K562 (cell line): ENCODE measurements at regions not wholly inside any gene's neighbourhood (a gene's known extent, or its start where the extent isn't known, plus 50 kb on each side); places are given as distances from the start of the nearest gene placed in this dataset.

Source experiments
- ATAC-seq: fragments of 200-7000 bp; cut with Tn5 transposase; 3 replicates; pipeline ENCODE4 v1.9.1; 2020; ENCODE audit warnings: moderate library complexity
- BruUV-seq: library from RNA; stranded (reverse); fragments of 400-500 nt; replicated peaks from 2 replicates; lab custom pipeline; 2021; lab: Mats Ljungman, UMichigan
- CTCF ChIA-PET: fragments of 300-600 bp; formaldehyde crosslinking; extraction: SDS; loops from one replicate; lab custom pipeline; 2021; ENCODE audit warnings: low intra/inter-chr PET ratio; lab: Yijun Ruan, JAX
- POLR2A ChIA-PET: fragments of 300-600, 350-650 bp; sonication (Branson Sonifier 250); formaldehyde crosslinking; extraction: SDS; loops from one replicate; lab custom pipeline; 2021; ENCODE audit warnings: antibody characterized with exemption, inconsistent platforms; lab: Yijun Ruan, JAX
- DNase-seq, 4 experiments: peaks; one replicate each; pipeline versions ENCODE4 v3.0.0 to v3.0.0-alpha.2; 2011 to 2018; ENCODE audit warnings: low spot score in 3 of 4, mixed read lengths in 3 of 4; ENCODE audit errors: extremely low read depth in 1 of 4
- FAIRE-seq: peaks from 2 replicates; lab custom pipeline; 2011; peaks lifted over from hg19 to GRCh38; lab: Jason Lieb, UNC
- H2AFZ ChIP-seq: 2 replicates; pipeline ENCODE4 v1.6.0; 2011; ENCODE audit warnings: low read depth, low read length, control low read depth, inconsistent platforms
- H3K27ac ChIP-seq: fragments of 200-600 bp; 3 replicates; pipeline ENCODE4 v1.8.0; 2011; ENCODE audit warnings: low read depth, mild to moderate bottlenecking, control low read depth, inconsistent platforms, low read length, moderate library complexity, mixed read lengths; ENCODE audit errors: extremely low read depth
- H3K27me3 ChIP-seq, 2 experiments: fragments of 300-600 bp in 1 of 2; 2 replicates in 1 of 2; 3 replicates in 1 of 2; pipeline versions ENCODE4 v1.6.0 to v1.8.0; 2011; ENCODE audit warnings: inconsistent platforms in 2 of 2, low read length in 2 of 2, mild to moderate bottlenecking in 1 of 2, mixed read lengths in 1 of 2, moderate library complexity in 1 of 2; ENCODE audit not compliant: control insufficient read depth in 2 of 2, insufficient read depth in 2 of 2
- H3K36me3 ChIP-seq: fragments of 300-600 bp; 3 replicates; pipeline ENCODE4 v1.8.0; 2011; ENCODE audit warnings: mild to moderate bottlenecking, low read length, inconsistent platforms; ENCODE audit not compliant: control insufficient read depth, insufficient read depth
- H3K4me1 ChIP-seq, 2 experiments: fragments of 200-600 bp in 1 of 2; replicated peaks in 1 of 2; 2 replicates in 1 of 2; 3 replicates in 1 of 2; pipeline versions ENCODE4 v1.5.1 to v1.8.0; 2011; ENCODE audit warnings: inconsistent platforms in 2 of 2, low read length in 2 of 2, mild to moderate bottlenecking in 1 of 2, mixed read lengths in 1 of 2, moderate library complexity in 1 of 2; ENCODE audit not compliant: control insufficient read depth in 2 of 2, insufficient read depth in 2 of 2
- H3K4me2 ChIP-seq: 2 replicates; pipeline ENCODE4 v1.6.1; 2011; ENCODE audit warnings: low read length, control low read depth, inconsistent platforms, mixed read lengths; ENCODE audit not compliant: insufficient read depth
- H3K4me3 ChIP-seq: fragments of 200-600 bp; sonication (generic), shearing (Covaris generic); 2 replicates; pipeline ENCODE4 v1.5.1; 2016; ENCODE audit warnings: control low read depth, inconsistent platforms
- H3K79me2 ChIP-seq: fragments of 200-600 bp; 3 replicates; pipeline ENCODE4 v1.8.0; 2011; ENCODE audit warnings: low read length, inconsistent platforms; ENCODE audit not compliant: control insufficient read depth, insufficient read depth
- H3K9ac ChIP-seq, 2 experiments: 2 replicates each; pipeline versions ENCODE4 v1.6.0 to v1.6.1; 2011; ENCODE audit warnings: low read depth in 2 of 2, low read length in 2 of 2, control low read depth in 1 of 2, inconsistent platforms in 1 of 2, mild to moderate bottlenecking in 1 of 2, mixed read lengths in 1 of 2; ENCODE audit not compliant: insufficient read depth in 1 of 2
- H3K9me1 ChIP-seq: one replicate; pipeline ENCODE4 v1.6.0; 2011; ENCODE audit warnings: inconsistent platforms, mild to moderate bottlenecking, low read length, moderate library complexity; ENCODE audit not compliant: control insufficient read depth, insufficient read depth
- H3K9me3 ChIP-seq: replicated peaks from 2 replicates; pipeline ENCODE4 v1.5.1; 2011; ENCODE audit warnings: low read depth, low read length, inconsistent platforms; ENCODE audit not compliant: control insufficient read depth, insufficient read depth
- H4K20me1 ChIP-seq: replicated peaks from 2 replicates; pipeline ENCODE4 v1.6.1; 2011; ENCODE audit warnings: low read length, inconsistent platforms, mixed read lengths; ENCODE audit not compliant: control insufficient read depth, insufficient read depth
- ATF4 ChIP-seq: fragments of 450-650 bp; formaldehyde crosslinking; IDR thresholded peaks from 2 replicates; pipeline ENCODE4 v1.4.0; 2022; ENCODE audit warnings: mild to moderate bottlenecking, moderate library complexity
- BACH1 ChIP-seq: fragments of 200-800 bp; sonication (Bioruptor generic); IDR thresholded peaks from 2 replicates; pipeline ENCODE4 v1.6.1; 2016; ENCODE audit warnings: missing genetic modification characterization, missing compliant biosample characterization
- CBX3 ChIP-seq, 2 experiments: IDR thresholded peaks; 1 replicate in 1 of 2; 2 replicates in 1 of 2; pipeline ENCODE4 v1.6.1; 2012; ENCODE audit warnings: inconsistent platforms in 2 of 2, low read length in 2 of 2, borderline replicate concordance in 1 of 2, control low read depth in 1 of 2
- CHCHD3 ChIP-seq: fragments of 250-450 bp; sonication (Bioruptor Pico); IDR thresholded peaks from 2 replicates; pipeline ENCODE4 v2.1.2; 2022; ENCODE audit warnings: mild to moderate bottlenecking
- E2F3 ChIP-seq: fragments of 250-450 bp; sonication (Bioruptor Pico); IDR thresholded peaks from 2 replicates; pipeline ENCODE4 v1.4.0; 2020; ENCODE audit warnings: mild to moderate bottlenecking
- HMGN3 ChIP-seq: IDR thresholded peaks from 2 replicates; pipeline ENCODE4 v1.6.1; 2011; ENCODE audit warnings: borderline replicate concordance, low read depth, mild to moderate bottlenecking, mixed read lengths, low read length; ENCODE audit not compliant: insufficient read length; ENCODE audit errors: extremely low read depth
- SREBF1 ChIP-seq: fragments of 150-350 bp; IDR thresholded peaks from 2 replicates; pipeline ENCODE4 v1.6.1; 2014; ENCODE audit warnings: antibody characterized with exemption, low read depth, low read length, borderline replicate concordance
- SRSF9 ChIP-seq: fragments of 200-400 bp; formaldehyde crosslinking; IDR thresholded peaks from 2 replicates; pipeline ENCODE4 v1.6.1; 2017; ENCODE audit warnings: low read depth, low read length, borderline replicate concordance
- TAF9B ChIP-seq: fragments of 450-650 bp; IDR thresholded peaks from 2 replicates; pipeline ENCODE4 v1.6.1; 2018; ENCODE audit warnings: mild to moderate bottlenecking; ENCODE audit not compliant: partially characterized antibody
- TFAM ChIP-seq: fragments of 250-450 bp; sonication (Bioruptor Pico); conservative IDR thresholded peaks from 2 replicates; pipeline ENCODE4 v1.5.0; 2021; ENCODE audit warnings: mild to moderate bottlenecking, moderate library complexity
- ZFP30 ChIP-seq: fragments of 250-450 bp; sonication (Bioruptor Pico); IDR thresholded peaks from 2 replicates; pipeline ENCODE4 v1.8.0; 2022; ENCODE audit warnings: moderate library complexity, mild to moderate bottlenecking, inconsistent platforms, borderline replicate concordance
- ZNF583 ChIP-seq: fragments of 250-450 bp; sonication (Bioruptor Pico); IDR thresholded peaks from 2 replicates; pipeline ENCODE4 v1.4.0; 2020
- ZNF76 ChIP-seq: fragments of 250-450 bp; sonication (Bioruptor Pico); IDR thresholded peaks from 2 replicates; pipeline ENCODE4 v1.4.0; 2020; ENCODE audit warnings: mild to moderate bottlenecking, moderate library complexity, borderline replicate concordance
- WGBS: fragments of 100-300 bp; shearing (Covaris generic); methylation state at CpG from one replicate; pipeline ENCODE4 v1.1.6; 2016; ENCODE audit warnings: low coverage, mixed read lengths; ENCODE audit not compliant: insufficient coverage; ENCODE audit errors: missing lambda C conversion rate; 5-methylcytosine and 5-hydroxymethylcytosine counted together
- in situ Hi-C: fragments of 300-500 bp; cut with MboI; formaldehyde crosslinking; loops from 4 replicates; pipeline ENCODE4 v1.15.0; 2018; ENCODE audit warnings: inconsistent platforms, mixed read lengths
- intact Hi-C: fragments of 100-400 bp; cut with micrococcal nuclease; formaldehyde crosslinking; loops from 2 replicates; pipeline ENCODE4 v1.14.2; 2022
- TF ChIP-seq, protein P1 (sequence below): fragments of 250-450 bp; sonication (Bioruptor Pico); IDR thresholded peaks from 2 replicates; pipeline ENCODE4 v1.4.0; 2020; ENCODE audit warnings: mild to moderate bottlenecking, moderate library complexity

DNA sequence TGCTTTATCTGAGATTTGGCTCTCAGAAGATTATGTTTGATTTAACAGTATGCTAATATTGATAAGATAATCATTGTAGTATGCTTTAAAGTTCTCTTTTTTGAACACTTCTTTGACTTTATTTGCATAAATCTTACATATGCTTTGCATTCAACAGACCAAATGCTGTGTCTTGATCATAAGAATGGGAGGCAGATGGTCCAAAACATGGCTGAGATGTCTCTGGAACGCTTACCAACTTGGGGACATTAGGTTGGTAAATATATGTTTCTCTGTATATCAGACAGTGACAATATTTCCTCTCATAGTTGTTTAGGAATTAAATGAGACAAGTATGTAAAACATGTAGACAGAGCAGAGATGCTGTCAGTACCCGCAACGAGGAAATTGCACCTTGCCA lies 197.9 kb upstream of the CTNND2 start:
- Histone ChIP-seq H3K4me3 (no peak overlapping the region), H3K9me3 (no peaks in the 10 kb centered on the region), H2AFZ (no peak overlapping the region), H3K27ac (no peak overlapping the region), H3K4me1 (no peaks in the 10 kb centered on the region), H3K9ac (no peak overlapping the region), H3K4me2 (no peak overlapping the region), H4K20me1 (no peaks in the 10 kb centered on the region), H3K9me1 (no peaks in the 10 kb centered on the region), H3K79me2 (no peaks in the 10 kb centered on the region), H3K36me3 (no peaks in the 10 kb centered on the region), H3K27me3 (no peaks in the 10 kb centered on the region)
- in situ Hi-C loops (no loop called here), intact Hi-C loops (no loop called here)
- 2% methylated on average over 3 of the region's 3 CpGs for WGBS
- TF ChIP-seq SREBF1 (no peak), ATF4 (no peak), ZFP30 (CRISPR knock-in tag) (no peak), CBX3 (IDR thresholded peaks at IDR 0.05; ENCODE audit: borderline replicate concordance in 1 of 2, low read length in 2 of 2) (no peak), TFAM (CRISPR knock-in tag) (no peak), TAF9B (no peak), SRSF9 (no peak), HMGN3 (no peak), E2F3 (CRISPR knock-in tag) (no peak), BACH1 (tag) (no peak), CHCHD3 (no peak), ZNF76 (CRISPR knock-in tag) (no peak), ZNF583 (CRISPR knock-in tag) (no peak)
- TF ChIP-seq, protein P1, sequence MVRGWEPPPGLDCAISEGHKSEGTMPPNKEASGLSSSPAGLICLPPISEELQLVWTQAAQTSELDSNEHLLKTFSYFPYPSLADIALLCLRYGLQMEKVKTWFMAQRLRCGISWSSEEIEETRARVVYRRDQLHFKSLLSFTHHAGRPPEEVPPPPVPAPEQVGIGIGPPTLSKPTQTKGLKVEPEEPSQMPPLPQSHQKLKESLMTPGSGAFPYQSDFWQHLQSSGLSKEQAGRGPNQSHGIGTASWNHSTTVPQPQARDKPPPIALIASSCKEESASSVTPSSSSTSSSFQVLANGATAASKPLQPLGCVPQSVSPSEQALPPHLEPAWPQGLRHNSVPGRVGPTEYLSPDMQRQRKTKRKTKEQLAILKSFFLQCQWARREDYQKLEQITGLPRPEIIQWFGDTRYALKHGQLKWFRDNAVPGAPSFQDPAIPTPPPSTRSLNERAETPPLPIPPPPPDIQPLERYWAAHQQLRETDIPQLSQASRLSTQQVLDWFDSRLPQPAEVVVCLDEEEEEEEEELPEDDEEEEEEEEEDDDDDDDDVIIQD (CRISPR knock-in tag) = no peak
- ChIA-PET CTCF (no interaction called here), POLR2A (no interaction called here)
- DNase-seq (no peak), ATAC-seq (no peak), FAIRE-seq (no peak)
- BruUV-seq = no TSS peak
